Mammary epithelial cell (primary cell): ENCODE measurements at regions not wholly inside any gene's neighbourhood (a gene's known extent, or its start where the extent isn't known, plus 50 kb on each side); places are given as distances from the start of the nearest gene placed in this dataset.

ENCODE experiments used
- EZH2 ChIP-seq: IDR thresholded peaks from 2 replicates; pipeline ENCODE4 v1.6.1; 2012; ENCODE audit warnings: low read length, inconsistent platforms, borderline replicate concordance
- TF ChIP-seq, protein P1 (sequence below), 2 donors: IDR thresholded peaks in 1 of 2; conservative IDR thresholded peaks in 1 of 2; 2 replicates each; pipeline ENCODE4 v1.5.1; 2011 to 2012; ENCODE audit warnings: inconsistent platforms in 2 of 2, low read length in 2 of 2, mild to moderate bottlenecking in 2 of 2, control low read depth in 1 of 2, low read depth in 1 of 2; ENCODE audit not compliant: insufficient read depth in 1 of 2; ENCODE audit errors: extremely low read depth in 1 of 2

DNA sequence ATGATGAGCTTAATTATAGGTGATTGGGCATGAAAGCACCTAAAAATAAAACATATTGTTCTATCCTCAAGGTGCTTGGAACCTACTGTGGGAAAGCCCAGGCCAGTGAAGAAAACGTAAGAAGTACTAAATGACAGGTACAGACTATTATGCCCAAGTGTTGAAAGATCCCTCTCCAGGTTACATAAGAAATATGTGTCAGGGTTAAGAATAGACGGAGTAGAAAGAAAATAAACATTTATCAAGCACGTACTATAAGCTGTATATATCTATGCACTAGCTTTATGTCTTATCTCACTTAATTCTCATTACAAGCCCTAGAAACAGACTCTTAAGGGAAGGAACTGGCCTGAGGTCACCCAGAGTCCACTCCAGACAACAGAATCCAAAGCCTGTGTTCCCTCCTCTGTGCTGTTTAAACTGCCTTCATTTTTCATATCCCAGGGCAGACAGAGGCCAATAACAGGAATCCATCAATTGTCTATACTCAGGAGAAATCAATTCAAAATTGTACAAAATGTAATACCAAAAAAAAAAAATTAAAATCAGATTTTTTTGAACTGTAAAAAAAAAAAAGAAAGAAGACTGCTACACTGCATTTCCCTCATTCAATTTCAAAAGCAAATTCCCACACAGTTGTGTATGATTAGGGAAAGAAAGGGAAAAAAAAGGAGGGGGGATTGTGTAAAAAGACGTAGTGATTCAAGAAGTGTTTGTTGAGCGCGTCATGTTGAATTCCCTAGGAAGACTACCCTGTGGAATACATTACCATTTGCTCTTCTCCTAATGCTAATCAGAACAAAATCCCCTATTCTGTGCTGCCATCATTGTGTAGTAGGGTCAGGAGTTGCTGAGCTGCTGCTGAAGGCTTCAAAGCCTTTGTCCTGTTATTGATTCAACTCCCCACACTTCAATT lies 156.3 kb downstream of the IRS1 start:
- TF ChIP-seq, protein P1, sequence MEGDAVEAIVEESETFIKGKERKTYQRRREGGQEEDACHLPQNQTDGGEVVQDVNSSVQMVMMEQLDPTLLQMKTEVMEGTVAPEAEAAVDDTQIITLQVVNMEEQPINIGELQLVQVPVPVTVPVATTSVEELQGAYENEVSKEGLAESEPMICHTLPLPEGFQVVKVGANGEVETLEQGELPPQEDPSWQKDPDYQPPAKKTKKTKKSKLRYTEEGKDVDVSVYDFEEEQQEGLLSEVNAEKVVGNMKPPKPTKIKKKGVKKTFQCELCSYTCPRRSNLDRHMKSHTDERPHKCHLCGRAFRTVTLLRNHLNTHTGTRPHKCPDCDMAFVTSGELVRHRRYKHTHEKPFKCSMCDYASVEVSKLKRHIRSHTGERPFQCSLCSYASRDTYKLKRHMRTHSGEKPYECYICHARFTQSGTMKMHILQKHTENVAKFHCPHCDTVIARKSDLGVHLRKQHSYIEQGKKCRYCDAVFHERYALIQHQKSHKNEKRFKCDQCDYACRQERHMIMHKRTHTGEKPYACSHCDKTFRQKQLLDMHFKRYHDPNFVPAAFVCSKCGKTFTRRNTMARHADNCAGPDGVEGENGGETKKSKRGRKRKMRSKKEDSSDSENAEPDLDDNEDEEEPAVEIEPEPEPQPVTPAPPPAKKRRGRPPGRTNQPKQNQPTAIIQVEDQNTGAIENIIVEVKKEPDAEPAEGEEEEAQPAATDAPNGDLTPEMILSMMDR (conservative IDR thresholded peaks at IDR 0.05 in 1 of 2, IDR thresholded peaks at IDR 0.05 in 1 of 2; ENCODE audit: extremely low read depth in 1 of 2, insufficient read depth in 1 of 2, low read depth in 1 of 2, low read length in 2 of 2), result no peak
- TF ChIP-seq EZH2, result no peak
